Stomach smooth muscle (tissue), 2 donors: ENCODE measurements at regions not wholly inside any gene's neighbourhood (a gene's known extent, or its start where the extent isn't known, plus 50 kb on each side); places are given as distances from the start of the nearest gene placed in this dataset.
"Not testable (repeated sequence)": the region's sequence is repeated elsewhere in the genome, so short reads cannot be mapped to it uniquely, and the experiment has no call there.

Source experiments
- H3K27ac ChIP-seq: one replicate; pipeline ENCODE4 v1.7.0; 2013; ENCODE audit warnings: mild to moderate bottlenecking, low read length, inconsistent platforms
- H3K27me3 ChIP-seq, 2 donors: one replicate each; pipeline ENCODE4 v1.7.0; 2013; ENCODE audit warnings: low read length in 2 of 2; ENCODE audit not compliant: insufficient read depth in 2 of 2, control insufficient read depth in 1 of 2
- H3K36me3 ChIP-seq, 2 donors: one replicate each; pipeline ENCODE4 v1.7.0; 2013; ENCODE audit warnings: low read length in 2 of 2; ENCODE audit not compliant: control insufficient read depth in 2 of 2, insufficient read depth in 2 of 2
- H3K4me1 ChIP-seq: one replicate; pipeline ENCODE4 v1.7.0; 2013; ENCODE audit warnings: low read length; ENCODE audit not compliant: control insufficient read depth, insufficient read depth
- H3K4me3 ChIP-seq, 2 donors: one replicate each; pipeline ENCODE4 v1.7.0; 2013; ENCODE audit warnings: low read length in 2 of 2
- H3K9ac ChIP-seq, 2 donors: one replicate each; pipeline ENCODE4 v1.7.0; 2013; ENCODE audit warnings: low read length in 2 of 2, mild to moderate bottlenecking in 1 of 2
- H3K9me3 ChIP-seq, 2 donors: one replicate each; pipeline ENCODE4 v1.7.0; 2013; ENCODE audit warnings: low read length in 2 of 2; ENCODE audit not compliant: control insufficient read depth in 2 of 2
- donor health status: healthy.
- donor health status: Pancreatic carcinoma.

GRCh38 chr4:156378033-156378665 is 424.5 kb upstream of the CTSO start:
- no peaks in the 10 kb centered on the region for H3K36me3 ChIP-seq
- no peak overlapping the region for H3K27ac ChIP-seq
- no peaks in the 10 kb centered on the region for H3K27me3 ChIP-seq
- H3K9ac ChIP-seq, result no peak overlapping the region
- H3K4me3 ChIP-seq, result no peak overlapping the region
- no peaks in the 10 kb centered on the region for H3K4me1 ChIP-seq
- H3K9me3 ChIP-seq, result no peaks in the 10 kb centered on the region

DNA sequence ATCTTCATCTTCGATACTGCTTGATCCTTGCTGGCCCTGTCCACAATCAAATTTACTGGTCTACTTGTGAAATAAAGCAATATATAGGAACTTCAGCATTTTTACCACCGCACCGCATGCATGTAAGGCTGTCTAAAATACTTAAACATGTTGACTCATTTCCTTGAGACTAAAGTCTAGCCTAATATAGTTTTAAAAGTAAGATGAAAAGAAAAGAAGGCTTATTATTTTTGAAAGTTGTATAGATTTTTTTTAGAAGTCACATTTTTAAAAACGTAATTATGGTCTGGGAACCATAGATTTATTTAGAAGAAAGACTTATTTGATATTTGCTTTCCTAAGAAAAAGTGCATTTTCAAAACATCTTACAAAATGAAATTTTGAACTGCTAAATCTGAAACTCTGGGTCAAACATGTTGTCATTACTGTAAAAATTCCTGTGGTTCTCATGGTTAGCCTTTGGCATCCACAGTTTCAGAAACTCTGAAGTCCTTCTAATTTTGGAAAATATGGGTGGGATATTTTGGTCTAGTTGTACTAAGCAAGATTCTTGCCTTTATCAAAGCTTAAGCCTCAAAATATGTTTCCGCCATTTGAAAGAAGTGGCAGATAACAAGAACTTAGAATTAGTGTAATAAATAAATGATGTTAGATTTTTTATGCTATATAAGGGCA is 423.5 kb upstream of the CTSO start:
- H3K27ac ChIP-seq, result no peak overlapping the region
- no peaks in the 10 kb centered on the region for H3K36me3 ChIP-seq
- H3K4me3 ChIP-seq, result no peak overlapping the region
- no peak overlapping the region for H3K9ac ChIP-seq
- H3K4me1 ChIP-seq, result no peaks in the 10 kb centered on the region
- no peaks in the 10 kb centered on the region for H3K27me3 ChIP-seq
- no peaks in the 10 kb centered on the region for H3K9me3 ChIP-seq

DNA sequence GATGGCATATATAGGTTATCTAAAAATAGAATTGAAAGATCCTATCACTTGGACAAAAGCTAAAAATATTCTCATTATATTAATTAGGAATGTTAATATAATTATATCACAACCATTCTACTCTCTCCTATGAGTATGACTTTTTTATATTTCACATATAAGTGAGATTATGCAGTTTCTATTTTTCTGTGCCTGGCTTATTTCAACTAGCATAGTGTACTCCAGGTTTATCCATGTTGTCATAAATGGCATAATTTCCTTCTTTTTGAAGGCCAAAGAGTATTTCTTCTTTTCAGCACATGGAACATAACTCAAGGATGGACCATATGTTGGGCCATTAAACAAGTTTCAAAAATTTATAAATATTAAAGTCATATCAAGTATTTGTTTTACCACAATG is 421.2 kb upstream of the CTSO start:
- Histone ChIP-seq H3K9me3 (no peaks in the 10 kb centered on the region), H3K27me3 (no peaks in the 10 kb centered on the region), H3K4me1 (no peaks in the 10 kb centered on the region), H3K4me3 (no peak overlapping the region), H3K27ac (no peak overlapping the region), H3K36me3 (no peaks in the 10 kb centered on the region), H3K9ac (no peak overlapping the region)

DNA sequence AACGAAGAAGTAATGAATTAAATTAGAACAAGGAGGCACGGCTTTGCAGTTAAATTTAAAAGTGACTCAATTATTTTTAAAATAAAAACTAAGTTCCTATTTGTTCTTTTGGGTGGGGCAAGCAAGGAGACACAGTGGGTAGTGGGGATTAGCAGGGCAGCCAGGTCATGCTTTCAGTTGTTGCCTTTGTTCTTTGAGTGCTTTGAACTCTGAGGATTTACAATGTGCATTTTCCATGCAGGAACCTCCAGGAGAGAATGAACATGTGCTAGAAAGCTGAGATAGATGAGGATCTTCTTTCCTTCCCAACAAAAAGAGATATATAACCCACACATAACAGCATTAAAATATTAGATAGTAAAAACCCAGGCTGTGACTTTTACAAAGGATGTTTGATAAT is 420.4 kb upstream of the CTSO start:
- Histone ChIP-seq H3K36me3 (no peaks in the 10 kb centered on the region), H3K27ac (no peak overlapping the region), H3K27me3 (no peaks in the 10 kb centered on the region), H3K9ac (no peak overlapping the region), H3K4me1 (no peaks in the 10 kb centered on the region), H3K9me3 (no peaks in the 10 kb centered on the region), H3K4me3 (no peak overlapping the region)

- not testable (repeated sequence) for H3K4me3 ChIP-seq, H3K4me1 ChIP-seq, H3K27me3 ChIP-seq, H3K9me3 ChIP-seq, H3K36me3 ChIP-seq, H3K27ac ChIP-seq, H3K9ac ChIP-seq
Observed at GRCh38 chr4:156367502-156367901, 413.8 kb upstream of the CTSO start.

GRCh38 chr4:156362581-156362980 is 408.9 kb upstream of the CTSO start:
- Histone ChIP-seq H3K9me3 (no peaks in the 10 kb centered on the region), H3K9ac (no peak overlapping the region), H3K4me1 (no peaks in the 10 kb centered on the region), H3K27me3 (no peaks in the 10 kb centered on the region), H3K4me3 (no peak overlapping the region), H3K27ac (no peak overlapping the region), H3K36me3 (no peaks in the 10 kb centered on the region)

DNA sequence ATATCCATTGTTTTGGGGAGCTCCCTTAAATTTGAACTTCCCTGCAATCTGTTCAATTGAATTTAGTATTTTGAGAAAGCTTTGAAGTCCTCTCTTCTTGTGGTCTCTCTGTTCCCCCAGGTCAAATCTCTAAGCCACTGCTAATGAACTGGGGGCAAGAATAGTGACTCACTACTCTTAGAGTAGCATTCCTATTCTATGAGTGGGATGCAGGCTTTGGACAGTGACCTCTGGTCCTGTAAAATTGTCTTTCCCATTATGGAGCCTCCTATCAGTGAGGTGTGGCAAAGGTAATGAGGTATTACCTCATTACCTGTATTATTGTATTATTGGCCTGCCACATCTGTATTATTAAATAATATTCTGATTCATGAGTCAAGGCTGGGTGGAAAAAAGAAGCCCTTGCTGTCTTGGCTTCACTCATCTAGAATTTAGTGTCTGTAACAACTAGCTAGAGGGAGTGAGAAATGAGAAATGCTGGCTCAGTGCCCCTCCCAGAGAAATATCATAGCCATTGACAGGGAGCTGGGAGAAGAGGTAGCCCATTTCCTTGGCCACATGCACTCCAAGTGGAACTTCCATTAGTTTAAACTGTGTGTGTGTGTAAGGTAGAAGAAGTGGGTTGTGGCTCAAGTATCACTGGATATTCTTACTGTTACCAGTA is 393.9 kb upstream of the CTSO start:
- Histone ChIP-seq H3K9me3 (no peaks in the 10 kb centered on the region), H3K4me3 (no peak overlapping the region), H3K4me1 (no peaks in the 10 kb centered on the region)

GRCh38 chr4:156346959-156347385 is 393.3 kb upstream of the CTSO start:
- H3K27ac ChIP-seq, result no peak overlapping the region
- H3K9ac ChIP-seq, result no peak overlapping the region
- H3K4me1 ChIP-seq, result no peaks in the 10 kb centered on the region
- H3K9me3 ChIP-seq, result no peaks in the 10 kb centered on the region
- no peaks in the 10 kb centered on the region for H3K36me3 ChIP-seq
- no peaks in the 10 kb centered on the region for H3K27me3 ChIP-seq
- H3K4me3 ChIP-seq, result no peak overlapping the region

More for the DNA sequence above, 393.9 kb upstream of the CTSO start:
- H3K9ac ChIP-seq, result no peak overlapping the region
- H3K27me3 ChIP-seq, result no peaks in the 10 kb centered on the region
- no peaks in the 10 kb centered on the region for H3K36me3 ChIP-seq
- H3K27ac ChIP-seq, result no peak overlapping the region

DNA sequence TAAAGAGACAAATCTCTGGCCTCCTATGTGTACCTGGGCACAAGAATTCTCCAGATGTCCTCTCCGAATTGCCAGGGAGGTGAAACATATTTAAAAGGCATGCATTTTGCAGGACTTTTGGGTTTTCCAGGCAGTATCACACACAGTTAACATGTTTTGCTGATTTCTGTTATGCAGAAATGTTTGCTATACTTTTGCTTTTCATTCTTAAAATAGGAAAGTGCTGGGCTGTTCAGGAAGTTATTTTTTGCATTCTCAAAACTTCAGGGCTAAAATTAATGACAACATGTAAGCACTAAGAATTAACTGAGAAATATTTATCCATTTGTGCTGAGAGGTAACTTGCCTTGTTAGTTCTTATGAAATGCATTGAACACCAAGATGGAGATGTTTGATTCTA is 390.7 kb upstream of the CTSO start:
- H3K27ac ChIP-seq, result no peak overlapping the region
- H3K36me3 ChIP-seq, result no peaks in the 10 kb centered on the region
- no peaks in the 10 kb centered on the region for H3K27me3 ChIP-seq
- no peaks in the 10 kb centered on the region for H3K9me3 ChIP-seq
- no peak overlapping the region for H3K4me3 ChIP-seq
- no peaks in the 10 kb centered on the region for H3K4me1 ChIP-seq
- H3K9ac ChIP-seq, result no peak overlapping the region

DNA sequence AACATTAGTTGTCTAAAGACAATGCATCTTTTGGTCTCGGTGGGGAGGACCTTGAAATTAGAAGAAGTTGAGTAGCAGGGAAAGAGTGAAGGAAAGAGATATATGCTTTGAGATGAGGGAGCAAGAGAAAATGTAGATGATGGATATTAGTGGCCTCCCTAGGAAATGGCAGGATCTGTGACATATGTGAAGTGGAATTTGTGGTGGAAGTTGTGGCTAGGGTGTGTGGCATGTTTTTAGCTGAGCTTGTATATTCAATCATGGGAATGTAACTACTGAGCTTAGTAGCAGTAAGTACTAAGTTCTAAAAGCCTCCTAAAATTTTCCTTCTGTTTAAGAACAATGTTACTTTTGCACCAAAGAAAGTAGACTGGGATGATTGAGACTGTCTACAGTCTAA is 382.8 kb upstream of the CTSO start:
- Histone ChIP-seq H3K4me3 (no peak overlapping the region), H3K4me1 (no peaks in the 10 kb centered on the region), H3K36me3 (no peaks in the 10 kb centered on the region), H3K27ac (no peak overlapping the region), H3K9me3 (no peaks in the 10 kb centered on the region), H3K27me3 (no peaks in the 10 kb centered on the region), H3K9ac (no peak overlapping the region)

- no peaks in the 10 kb centered on the region for H3K9me3 ChIP-seq
- no peak overlapping the region for H3K9ac ChIP-seq
- H3K4me3 ChIP-seq, result no peak overlapping the region
- H3K4me1 ChIP-seq, result no peaks in the 10 kb centered on the region
- H3K27ac ChIP-seq, result no peak overlapping the region
- H3K27me3 ChIP-seq, result no peaks in the 10 kb centered on the region
- H3K36me3 ChIP-seq, result no peaks in the 10 kb centered on the region
Observed at GRCh38 chr4:156335721-156336120, 382.1 kb upstream of the CTSO start.
